Right lobe of liver (tissue), 4 donors: ENCODE measurements at regions not wholly inside any gene's neighbourhood (a gene's known extent, or its start where the extent isn't known, plus 50 kb on each side); places are given as distances from the start of the nearest gene placed in this dataset.

Experiments
- POLR2A ChIP-seq: fragments of 450-650 bp; IDR thresholded peaks from one replicate; pipeline ENCODE4 v1.6.1; 2017; ENCODE audit warnings: antibody characterized with exemption, mild to moderate bottlenecking
- TF ChIP-seq, protein P1 (sequence below), 4 donors: fragments of 200-600 bp in 3 of 4; fragments of 450-650 bp in 1 of 4; IDR thresholded peaks; one replicate each; pipeline versions ENCODE4 v1.5.1 to v1.8.0; 2016 to 2022; ENCODE audit warnings: antibody characterized with exemption in 4 of 4, mild to moderate bottlenecking in 2 of 4
- donor health status: DM: no; HTN: no; CAD: no.
- donor health status: DM: no; HTN: no; CAD: no.
- donor health status: DM: no; HTN: yes; CAD: no.

DNA sequence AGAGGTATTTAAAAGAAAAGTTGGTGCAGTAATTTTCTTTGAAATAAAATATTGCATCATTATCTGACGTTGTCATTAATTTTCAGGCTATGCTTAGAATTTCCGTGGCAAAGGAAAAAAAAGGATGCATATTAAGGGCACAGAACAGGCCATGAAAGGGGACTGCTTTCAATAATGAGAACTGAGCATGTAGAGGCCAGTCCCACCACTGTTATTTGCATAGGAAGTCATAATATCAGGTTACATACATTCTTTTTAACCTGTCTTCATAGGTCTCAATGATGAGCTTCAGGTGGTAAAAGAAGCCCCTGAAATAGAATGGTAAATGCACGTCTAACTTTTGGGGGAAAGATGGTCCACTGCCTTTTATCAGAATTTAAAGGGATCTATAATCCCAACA lies 272.1 kb upstream of the ALCAM start:
- TF ChIP-seq, protein P1, sequence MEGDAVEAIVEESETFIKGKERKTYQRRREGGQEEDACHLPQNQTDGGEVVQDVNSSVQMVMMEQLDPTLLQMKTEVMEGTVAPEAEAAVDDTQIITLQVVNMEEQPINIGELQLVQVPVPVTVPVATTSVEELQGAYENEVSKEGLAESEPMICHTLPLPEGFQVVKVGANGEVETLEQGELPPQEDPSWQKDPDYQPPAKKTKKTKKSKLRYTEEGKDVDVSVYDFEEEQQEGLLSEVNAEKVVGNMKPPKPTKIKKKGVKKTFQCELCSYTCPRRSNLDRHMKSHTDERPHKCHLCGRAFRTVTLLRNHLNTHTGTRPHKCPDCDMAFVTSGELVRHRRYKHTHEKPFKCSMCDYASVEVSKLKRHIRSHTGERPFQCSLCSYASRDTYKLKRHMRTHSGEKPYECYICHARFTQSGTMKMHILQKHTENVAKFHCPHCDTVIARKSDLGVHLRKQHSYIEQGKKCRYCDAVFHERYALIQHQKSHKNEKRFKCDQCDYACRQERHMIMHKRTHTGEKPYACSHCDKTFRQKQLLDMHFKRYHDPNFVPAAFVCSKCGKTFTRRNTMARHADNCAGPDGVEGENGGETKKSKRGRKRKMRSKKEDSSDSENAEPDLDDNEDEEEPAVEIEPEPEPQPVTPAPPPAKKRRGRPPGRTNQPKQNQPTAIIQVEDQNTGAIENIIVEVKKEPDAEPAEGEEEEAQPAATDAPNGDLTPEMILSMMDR (IDR thresholded peaks at IDR 0.05), result no peak
- TF ChIP-seq POLR2A, result no peak
